MCF 10A (cell line): ENCODE measurements at regions not wholly inside any gene's neighbourhood (a gene's known extent, or its start where the extent isn't known, plus 50 kb on each side); places are given as distances from the start of the nearest gene placed in this dataset.
A peak's percentile ranks its signal among the peaks of the same experiment; 100 is the strongest.

Source experiments
- BruUV-seq: library from RNA; stranded (reverse); fragments of 400-500 nt; replicated peaks from 2 replicates; lab custom pipeline; 2021; lab: Mats Ljungman, UMichigan
- CTCF ChIA-PET: fragments of 300-600 bp; sonication (Branson Sonifier 250); formaldehyde crosslinking; extraction: SDS; loops from one replicate; lab custom pipeline; 2021; ENCODE audit warnings: antibody characterized with exemption, inconsistent platforms; lab: Yijun Ruan, JAX
- POLR2A ChIA-PET: fragments of 300-600, 350-650 bp; sonication (Branson Sonifier 250); formaldehyde crosslinking; extraction: SDS; loops from one replicate; lab custom pipeline; 2020; ENCODE audit warnings: antibody characterized with exemption, inconsistent platforms; lab: Yijun Ruan, JAX
- DNase-seq: peaks from one replicate; pipeline ENCODE4 v3.0.0-alpha.2; 2018; ENCODE audit not compliant: unreplicated experiment
- H3K27ac Mint-ChIP-seq: one replicate; pipeline ENCODE4 v1.8.0; 2022; ENCODE audit warnings: mild to moderate bottlenecking, low read depth, mixed read lengths; ENCODE audit not compliant: unreplicated experiment
- H3K27me3 Mint-ChIP-seq: one replicate; pipeline ENCODE4 v1.8.0; 2022; ENCODE audit warnings: mixed read lengths; ENCODE audit not compliant: insufficient read depth, unreplicated experiment
- H3K36me3 Mint-ChIP-seq: one replicate; pipeline ENCODE4 v1.8.0; 2022; ENCODE audit warnings: mild to moderate bottlenecking, moderate library complexity, mixed read lengths; ENCODE audit not compliant: insufficient read depth, unreplicated experiment
- H3K4me1 Mint-ChIP-seq: one replicate; pipeline ENCODE4 v1.8.0; 2022; ENCODE audit warnings: mixed read lengths; ENCODE audit not compliant: insufficient read depth, unreplicated experiment
- H3K4me3 Mint-ChIP-seq: one replicate; pipeline ENCODE4 v1.8.0; 2022; ENCODE audit warnings: mild to moderate bottlenecking, moderate library complexity, mixed read lengths; ENCODE audit not compliant: unreplicated experiment
- H3K9me3 Mint-ChIP-seq: one replicate; pipeline ENCODE4 v1.8.0; 2022; ENCODE audit warnings: mixed read lengths; ENCODE audit not compliant: unreplicated experiment
- intact Hi-C: fragments of 100-400 bp; cut with micrococcal nuclease; formaldehyde crosslinking; loops from 2 replicates; pipeline ENCODE4 v1.14.1; 2022
- TF ChIP-seq, protein P1 (sequence below): fragments of 200-600 bp; IDR thresholded peaks from one replicate; pipeline ENCODE4 v1.8.0; 2022; ENCODE audit warnings: antibody characterized with exemption, mild to moderate bottlenecking; ENCODE audit not compliant: unreplicated experiment

DNA sequence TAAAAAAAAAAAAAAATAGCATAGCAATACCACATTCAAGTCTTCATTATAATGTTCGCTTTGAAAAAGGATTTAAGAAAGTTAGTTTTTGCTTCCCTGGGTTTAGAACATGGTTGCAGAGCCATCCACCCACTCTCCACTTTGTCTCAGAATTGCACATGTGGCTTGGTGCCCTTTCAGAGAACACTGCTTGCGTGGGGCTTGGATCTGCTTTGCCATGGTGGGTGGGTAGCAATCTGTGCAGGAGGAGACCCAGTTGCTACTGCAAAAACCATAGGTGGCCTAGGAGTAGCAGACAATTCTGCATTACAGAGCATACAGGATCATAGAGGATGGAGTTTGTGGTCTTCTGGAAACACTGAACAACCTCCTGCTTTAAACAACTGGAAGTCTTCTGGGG is 421.4 kb upstream of the CELF2 start:
- Mint-ChIP-seq H3K36me3 (no peaks in the 10 kb centered on the region), H3K9me3 (peaks cover 10% of the 10 kb centered on the region), H3K4me1 (peaks cover 6% of the 10 kb centered on the region), H3K27me3 (no peaks in the 10 kb centered on the region), H3K4me3 (no peak overlapping the region), H3K27ac (no peak overlapping the region)
- CTCF ChIA-PET, result interaction anchor here (0.5 kb wide), 1 partner anchor 1286 kb away, joined by 3 read pairs; no protein-coding TSS in a partner anchor
- POLR2A ChIA-PET, result no interaction called here
- no TSS peak for BruUV-seq
- intact Hi-C loops, result no loop called here
- no peak for DNase-seq
- TF ChIP-seq, protein P1, sequence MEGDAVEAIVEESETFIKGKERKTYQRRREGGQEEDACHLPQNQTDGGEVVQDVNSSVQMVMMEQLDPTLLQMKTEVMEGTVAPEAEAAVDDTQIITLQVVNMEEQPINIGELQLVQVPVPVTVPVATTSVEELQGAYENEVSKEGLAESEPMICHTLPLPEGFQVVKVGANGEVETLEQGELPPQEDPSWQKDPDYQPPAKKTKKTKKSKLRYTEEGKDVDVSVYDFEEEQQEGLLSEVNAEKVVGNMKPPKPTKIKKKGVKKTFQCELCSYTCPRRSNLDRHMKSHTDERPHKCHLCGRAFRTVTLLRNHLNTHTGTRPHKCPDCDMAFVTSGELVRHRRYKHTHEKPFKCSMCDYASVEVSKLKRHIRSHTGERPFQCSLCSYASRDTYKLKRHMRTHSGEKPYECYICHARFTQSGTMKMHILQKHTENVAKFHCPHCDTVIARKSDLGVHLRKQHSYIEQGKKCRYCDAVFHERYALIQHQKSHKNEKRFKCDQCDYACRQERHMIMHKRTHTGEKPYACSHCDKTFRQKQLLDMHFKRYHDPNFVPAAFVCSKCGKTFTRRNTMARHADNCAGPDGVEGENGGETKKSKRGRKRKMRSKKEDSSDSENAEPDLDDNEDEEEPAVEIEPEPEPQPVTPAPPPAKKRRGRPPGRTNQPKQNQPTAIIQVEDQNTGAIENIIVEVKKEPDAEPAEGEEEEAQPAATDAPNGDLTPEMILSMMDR, result no peak

DNA sequence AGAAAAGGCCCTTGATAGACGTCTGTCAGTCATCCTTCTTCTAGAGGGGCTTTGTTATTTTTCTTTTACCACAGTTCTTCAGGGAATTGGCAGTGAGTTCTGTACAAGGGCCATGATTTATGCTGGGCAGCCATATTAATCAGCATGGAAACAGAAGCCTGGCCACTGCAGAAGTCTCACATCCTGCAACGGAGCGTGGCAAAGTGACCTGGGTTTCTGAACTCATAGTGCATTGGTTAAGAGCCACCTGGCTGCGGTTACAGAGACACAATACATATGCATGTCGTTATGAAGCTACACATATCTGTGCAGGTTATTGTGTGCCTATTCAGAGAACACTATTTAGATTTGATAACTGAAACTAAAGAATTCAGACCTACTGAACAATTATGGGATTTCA is 419.4 kb upstream of the CELF2 start:
- TF ChIP-seq, protein P1, result no peak
- POLR2A ChIA-PET, result interaction anchor here (0.6 kb wide), 1 partner anchor 28 kb away, joined by 3 read pairs; no protein-coding TSS in a partner anchor
- H3K4me1 Mint-ChIP-seq, result no peaks in the 10 kb centered on the region

DNA sequence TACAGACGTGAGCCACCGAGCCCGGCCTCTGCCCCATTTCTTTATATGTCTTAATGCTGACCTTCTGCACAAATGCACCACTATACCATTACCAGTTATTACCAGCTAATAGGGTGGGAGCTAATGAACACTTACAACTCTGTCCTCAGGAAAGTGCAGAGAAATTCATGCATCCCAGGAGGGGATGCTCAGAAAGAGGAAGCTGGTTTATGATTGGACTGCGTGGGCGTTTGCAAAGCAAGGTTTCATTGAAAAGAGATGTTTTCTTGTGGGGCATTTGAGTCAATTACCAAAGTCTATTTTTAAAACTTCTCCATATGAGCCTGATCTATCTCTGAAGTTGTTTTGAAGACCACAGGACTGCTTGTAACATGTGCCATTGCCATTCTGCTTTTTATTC is 417.7 kb upstream of the CELF2 start:
- Mint-ChIP-seq H3K27me3 (no peaks in the 10 kb centered on the region), H3K27ac (no peak overlapping the region), H3K4me1 (no peaks in the 10 kb centered on the region), H3K4me3 (no peak overlapping the region), H3K9me3 (no peaks in the 10 kb centered on the region), H3K36me3 (no peaks in the 10 kb centered on the region)
- no TSS peak for BruUV-seq
- ChIA-PET CTCF (no interaction called here), POLR2A (no interaction called here)
- DNase-seq, result no peak
- intact Hi-C loops, result loop anchor here (10.0 kb wide), 1 partner anchor 435 kb away; no protein-coding TSS in a partner anchor
- TF ChIP-seq, protein P1, result no peak

More for the DNA sequence above, 419.4 kb upstream of the CELF2 start:
- BruUV-seq, result no TSS peak
- no peak for DNase-seq
- CTCF ChIA-PET, result no interaction called here
- intact Hi-C loops, result no loop called here
- H3K27ac Mint-ChIP-seq, result no peak overlapping the region
- H3K36me3 Mint-ChIP-seq, result no peaks in the 10 kb centered on the region
- peaks cover 10% of the 10 kb centered on the region for H3K9me3 Mint-ChIP-seq
- H3K4me3 Mint-ChIP-seq, result no peak overlapping the region
- H3K27me3 Mint-ChIP-seq, result no peaks in the 10 kb centered on the region

DNA sequence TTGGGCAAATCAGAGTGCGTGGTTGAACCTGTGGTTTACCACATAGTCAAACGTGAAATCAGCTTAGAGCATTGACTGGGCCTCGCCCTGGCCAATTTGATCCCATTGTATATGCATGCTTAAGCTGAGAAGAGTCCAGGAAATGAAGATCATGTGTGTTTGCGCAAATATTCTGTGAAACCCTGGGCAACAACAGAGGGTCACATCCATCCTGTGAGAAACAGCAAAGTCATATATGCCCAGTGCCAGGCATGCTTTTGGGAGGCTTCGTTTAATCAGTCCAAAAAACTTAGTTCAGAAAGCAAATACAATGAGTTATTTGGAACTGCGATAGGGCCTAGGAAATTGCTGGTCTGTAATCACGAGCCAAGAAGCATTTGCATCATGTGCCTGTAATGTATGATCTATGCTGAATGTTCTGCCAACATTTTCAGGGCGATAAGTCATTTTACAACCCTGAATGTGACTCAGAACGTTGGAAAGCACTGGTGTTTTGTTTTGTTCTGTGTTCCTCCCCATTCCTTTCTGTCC is 412.1 kb upstream of the CELF2 start:
- H3K9me3 Mint-ChIP-seq, result no peaks in the 10 kb centered on the region
- CTCF ChIA-PET, result no interaction called here
- H3K4me1 Mint-ChIP-seq, result peaks cover 11% of the 10 kb centered on the region
- TF ChIP-seq, protein P1, result no peak
- no TSS peak for BruUV-seq
- no peaks in the 10 kb centered on the region for H3K27me3 Mint-ChIP-seq
- intact Hi-C loops, result loop anchor here (10.0 kb wide), 1 partner anchor 429 kb away; no protein-coding TSS in a partner anchor
- peak; percentile 90 for DNase-seq
- H3K36me3 Mint-ChIP-seq, result no peaks in the 10 kb centered on the region
- POLR2A ChIA-PET, result no interaction called here
- H3K27ac Mint-ChIP-seq, result peak overlapping the region; percentile 97
- peak overlapping the region; percentile 3 for H3K4me3 Mint-ChIP-seq
